B cell (primary cell): ENCODE measurements at regions not wholly inside any gene's neighbourhood (a gene's known extent, or its start where the extent isn't known, plus 50 kb on each side); places are given as distances from the start of the nearest gene placed in this dataset.

Source experiments
- CTCF ChIP-seq: fragments of 200-600 bp; IDR thresholded peaks from one replicate; pipeline ENCODE4 v1.8.0; 2022; ENCODE audit warnings: antibody characterized with exemption, mild to moderate bottlenecking
- EZH2 ChIP-seq: IDR thresholded peaks from 2 replicates; pipeline ENCODE4 v1.6.1; 2012; ENCODE audit warnings: borderline replicate concordance, low read depth, mild to moderate bottlenecking, moderate library complexity, low read length; ENCODE audit not compliant: insufficient read depth, poor library complexity, severe bottlenecking

- TF ChIP-seq CTCF (no peak), EZH2 (no peak)
Measured at GRCh38 chr20:57051096-57051495, 215.3 kb downstream of the BMP7 start.
